Activated naive CD4-positive, alpha-beta T cell treated with anti-CD3 and anti-CD28 coated beads, Interleukin-2, amount 10 ng/mL, durations not matched to agents 7 days and 5 days (primary cell): ENCODE measurements at regions not wholly inside any gene's neighbourhood (a gene's known extent, or its start where the extent isn't known, plus 50 kb on each side); places are given as distances from the start of the nearest gene placed in this dataset.

ENCODE experiments used
- CTCF ChIA-PET: fragments of 350-600 bp; sonication (Branson Sonifier 250); formaldehyde crosslinking; loops from one replicate; lab custom pipeline; 2021; ENCODE audit warnings: antibody characterized with exemption; lab: Charles Lee
- DNase-seq: peaks from one replicate; pipeline ENCODE4 v3.0.0-alpha.2; 2020
- H3K27ac Mint-ChIP-seq: one replicate; pipeline ENCODE4 v1.8.0; 2021; ENCODE audit warnings: mild to moderate bottlenecking, moderate library complexity, mixed read lengths
- H3K27me3 Mint-ChIP-seq: one replicate; pipeline ENCODE4 v1.8.0; 2021; ENCODE audit warnings: mild to moderate bottlenecking, mixed read lengths
- H3K36me3 Mint-ChIP-seq: one replicate; pipeline ENCODE4 v1.8.0; 2021; ENCODE audit warnings: mixed read lengths
- H3K4me1 Mint-ChIP-seq: one replicate; pipeline ENCODE4 v1.8.0; 2021; ENCODE audit warnings: mixed read lengths
- H3K4me3 Mint-ChIP-seq: one replicate; pipeline ENCODE4 v1.8.0; 2021; ENCODE audit warnings: mild to moderate bottlenecking, moderate library complexity, mixed read lengths
- H3K9me3 Mint-ChIP-seq: one replicate; pipeline ENCODE4 v1.8.0; 2021; ENCODE audit warnings: mixed read lengths

- Mint-ChIP-seq H3K9me3 (no peaks in the 10 kb centered on the region), H3K27me3 (peaks cover 15% of the 10 kb centered on the region), H3K4me3 (no peak overlapping the region), H3K4me1 (no peaks in the 10 kb centered on the region), H3K36me3 (no peaks in the 10 kb centered on the region), H3K27ac (no peak overlapping the region)
- CTCF ChIA-PET, result no interaction called here
- DNase-seq, result no peak
Observed at GRCh38 chr1:230591678-230592077, 50.6 kb upstream of the COG2 start.

- Mint-ChIP-seq H3K27me3 (peaks cover 15% of the 10 kb centered on the region), H3K36me3 (no peaks in the 10 kb centered on the region), H3K4me1 (no peaks in the 10 kb centered on the region), H3K27ac (no peak overlapping the region), H3K9me3 (no peaks in the 10 kb centered on the region), H3K4me3 (no peak overlapping the region)
- CTCF ChIA-PET, result no interaction called here
- no peak for DNase-seq
Observed at GRCh38 chr1:230589951-230590350, 52.3 kb upstream of the COG2 start.

GRCh38 chr1:230588323-230588746 lies 53.9 kb upstream of the COG2 start:
- peaks cover 13% of the 10 kb centered on the region for H3K27me3 Mint-ChIP-seq
- H3K27ac Mint-ChIP-seq, result no peak overlapping the region
- no peaks in the 10 kb centered on the region for H3K9me3 Mint-ChIP-seq
- DNase-seq, result no peak
- no peak overlapping the region for H3K4me3 Mint-ChIP-seq
- no peaks in the 10 kb centered on the region for H3K4me1 Mint-ChIP-seq
- CTCF ChIA-PET, result no interaction called here
- H3K36me3 Mint-ChIP-seq, result no peaks in the 10 kb centered on the region

- no peak overlapping the region for H3K27ac Mint-ChIP-seq
- H3K4me3 Mint-ChIP-seq, result no peak overlapping the region
- CTCF ChIA-PET, result no interaction called here
- H3K4me1 Mint-ChIP-seq, result no peaks in the 10 kb centered on the region
- H3K9me3 Mint-ChIP-seq, result no peaks in the 10 kb centered on the region
- DNase-seq, result no peak
- H3K27me3 Mint-ChIP-seq, result peaks cover 7% of the 10 kb centered on the region
- no peaks in the 10 kb centered on the region for H3K36me3 Mint-ChIP-seq
Observed at GRCh38 chr1:230587061-230587460, 55.2 kb upstream of the COG2 start.

- H3K9me3 Mint-ChIP-seq, result no peaks in the 10 kb centered on the region
- H3K4me1 Mint-ChIP-seq, result no peaks in the 10 kb centered on the region
- peaks cover 9% of the 10 kb centered on the region for H3K27me3 Mint-ChIP-seq
- CTCF ChIA-PET, result no interaction called here
- H3K27ac Mint-ChIP-seq, result no peak overlapping the region
- no peak overlapping the region for H3K4me3 Mint-ChIP-seq
- H3K36me3 Mint-ChIP-seq, result no peaks in the 10 kb centered on the region
- DNase-seq, result no peak
Observed at GRCh38 chr1:230584660-230585059, 57.6 kb upstream of the COG2 start.

- no peak overlapping the region for H3K4me3 Mint-ChIP-seq
- H3K27ac Mint-ChIP-seq, result no peak overlapping the region
- no peaks in the 10 kb centered on the region for H3K9me3 Mint-ChIP-seq
- H3K4me1 Mint-ChIP-seq, result no peaks in the 10 kb centered on the region
- no peak for DNase-seq
- no peaks in the 10 kb centered on the region for H3K36me3 Mint-ChIP-seq
- CTCF ChIA-PET, result interaction anchor here (0.7 kb wide), 1 partner anchor 31 kb away, joined by 4 read pairs; no protein-coding TSS in a partner anchor
- H3K27me3 Mint-ChIP-seq, result peaks cover 16% of the 10 kb centered on the region
Observed at GRCh38 chr1:230581446-230582079, 60.7 kb upstream of the COG2 start.

GRCh38 chr1:230578616-230579015 lies 63.7 kb upstream of the COG2 start:
- Mint-ChIP-seq H3K4me3 (no peak overlapping the region), H3K27me3 (peaks cover 16% of the 10 kb centered on the region), H3K9me3 (no peaks in the 10 kb centered on the region), H3K4me1 (no peaks in the 10 kb centered on the region), H3K27ac (no peak overlapping the region), H3K36me3 (no peaks in the 10 kb centered on the region)
- no peak for DNase-seq
- CTCF ChIA-PET, result no interaction called here

GRCh38 chr1:230577537-230577936 lies 64.7 kb upstream of the COG2 start:
- no peak overlapping the region for H3K27ac Mint-ChIP-seq
- H3K36me3 Mint-ChIP-seq, result no peaks in the 10 kb centered on the region
- no peaks in the 10 kb centered on the region for H3K9me3 Mint-ChIP-seq
- CTCF ChIA-PET, result no interaction called here
- no peak for DNase-seq
- no peak overlapping the region for H3K4me3 Mint-ChIP-seq
- peaks cover 12% of the 10 kb centered on the region for H3K27me3 Mint-ChIP-seq
- no peaks in the 10 kb centered on the region for H3K4me1 Mint-ChIP-seq

- Mint-ChIP-seq H3K4me1 (no peaks in the 10 kb centered on the region), H3K4me3 (no peak overlapping the region), H3K27ac (no peak overlapping the region), H3K36me3 (no peaks in the 10 kb centered on the region), H3K9me3 (no peaks in the 10 kb centered on the region), H3K27me3 (peaks cover 12% of the 10 kb centered on the region)
- CTCF ChIA-PET, result no interaction called here
- DNase-seq, result no peak
Observed at GRCh38 chr1:230575886-230576500, 66.3 kb upstream of the COG2 start.

- Mint-ChIP-seq H3K4me1 (no peaks in the 10 kb centered on the region), H3K36me3 (no peaks in the 10 kb centered on the region), H3K9me3 (no peaks in the 10 kb centered on the region), H3K27ac (no peak overlapping the region), H3K4me3 (no peak overlapping the region), H3K27me3 (peaks cover 16% of the 10 kb centered on the region)
- no peak for DNase-seq
- CTCF ChIA-PET, result no interaction called here
Observed at GRCh38 chr1:230574502-230574901, 67.8 kb upstream of the COG2 start.

GRCh38 chr1:230573658-230574057 lies 68.6 kb upstream of the COG2 start:
- CTCF ChIA-PET, result no interaction called here

GRCh38 chr1:230572121-230573105 lies 69.9 kb upstream of the COG2 start:
- H3K9me3 Mint-ChIP-seq, result no peaks in the 10 kb centered on the region
- no peaks in the 10 kb centered on the region for H3K36me3 Mint-ChIP-seq
- no peaks in the 10 kb centered on the region for H3K4me1 Mint-ChIP-seq
- H3K27ac Mint-ChIP-seq, result no peak overlapping the region
- CTCF ChIA-PET, result no interaction called here
- DNase-seq, result no peak
- H3K4me3 Mint-ChIP-seq, result no peak overlapping the region
- H3K27me3 Mint-ChIP-seq, result peaks cover 13% of the 10 kb centered on the region

More at GRCh38 chr1:230573658-230574057, 68.6 kb upstream of the COG2 start:
- H3K27ac Mint-ChIP-seq, result no peak overlapping the region
- H3K4me1 Mint-ChIP-seq, result no peaks in the 10 kb centered on the region
- DNase-seq, result no peak
- H3K4me3 Mint-ChIP-seq, result no peak overlapping the region
- no peaks in the 10 kb centered on the region for H3K9me3 Mint-ChIP-seq
- peaks cover 16% of the 10 kb centered on the region for H3K27me3 Mint-ChIP-seq
- no peaks in the 10 kb centered on the region for H3K36me3 Mint-ChIP-seq

GRCh38 chr1:230570724-230571360 lies 71.4 kb upstream of the COG2 start:
- Mint-ChIP-seq H3K4me1 (no peaks in the 10 kb centered on the region), H3K27ac (no peak overlapping the region), H3K36me3 (no peaks in the 10 kb centered on the region), H3K4me3 (no peak overlapping the region), H3K9me3 (no peaks in the 10 kb centered on the region), H3K27me3 (peaks cover 13% of the 10 kb centered on the region)
- no peak for DNase-seq
- CTCF ChIA-PET, result no interaction called here

GRCh38 chr1:230569201-230569600 lies 73.1 kb upstream of the COG2 start:
- Mint-ChIP-seq H3K4me3 (no peak overlapping the region), H3K27me3 (peaks cover 22% of the 10 kb centered on the region), H3K4me1 (no peaks in the 10 kb centered on the region), H3K27ac (no peak overlapping the region), H3K9me3 (no peaks in the 10 kb centered on the region), H3K36me3 (no peaks in the 10 kb centered on the region)
- CTCF ChIA-PET, result no interaction called here
- no peak for DNase-seq
